ENCODE measurements at regions not wholly inside any gene's neighbourhood (a gene's known extent, or its start where the extent isn't known, plus 50 kb on each side); places are given as distances from the start of the nearest gene placed in this dataset.

DNA sequence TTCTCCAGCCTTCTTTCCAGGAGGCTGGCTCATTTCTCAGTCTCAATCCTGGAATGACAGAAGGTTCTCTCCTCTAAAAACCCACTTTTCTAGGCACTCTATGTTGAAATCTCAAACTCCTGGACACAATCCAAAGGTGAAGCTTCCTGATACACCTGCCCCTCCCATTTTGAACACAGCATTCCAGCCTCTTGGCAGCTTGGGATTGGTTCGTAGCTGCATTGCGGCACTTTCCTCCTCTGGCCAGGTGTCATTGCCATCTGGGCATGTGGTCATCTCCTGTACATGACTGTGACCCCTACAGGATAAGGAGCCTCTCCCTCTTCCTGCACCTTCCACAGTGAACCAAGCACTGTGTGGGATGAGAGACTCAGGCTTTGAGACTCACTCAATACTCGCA is 230.2 kb upstream of the B3GAT1 start:
- peaks cover 35% of the 10 kb centered on the region for H3K4me1 Mint-ChIP-seq

DNA sequence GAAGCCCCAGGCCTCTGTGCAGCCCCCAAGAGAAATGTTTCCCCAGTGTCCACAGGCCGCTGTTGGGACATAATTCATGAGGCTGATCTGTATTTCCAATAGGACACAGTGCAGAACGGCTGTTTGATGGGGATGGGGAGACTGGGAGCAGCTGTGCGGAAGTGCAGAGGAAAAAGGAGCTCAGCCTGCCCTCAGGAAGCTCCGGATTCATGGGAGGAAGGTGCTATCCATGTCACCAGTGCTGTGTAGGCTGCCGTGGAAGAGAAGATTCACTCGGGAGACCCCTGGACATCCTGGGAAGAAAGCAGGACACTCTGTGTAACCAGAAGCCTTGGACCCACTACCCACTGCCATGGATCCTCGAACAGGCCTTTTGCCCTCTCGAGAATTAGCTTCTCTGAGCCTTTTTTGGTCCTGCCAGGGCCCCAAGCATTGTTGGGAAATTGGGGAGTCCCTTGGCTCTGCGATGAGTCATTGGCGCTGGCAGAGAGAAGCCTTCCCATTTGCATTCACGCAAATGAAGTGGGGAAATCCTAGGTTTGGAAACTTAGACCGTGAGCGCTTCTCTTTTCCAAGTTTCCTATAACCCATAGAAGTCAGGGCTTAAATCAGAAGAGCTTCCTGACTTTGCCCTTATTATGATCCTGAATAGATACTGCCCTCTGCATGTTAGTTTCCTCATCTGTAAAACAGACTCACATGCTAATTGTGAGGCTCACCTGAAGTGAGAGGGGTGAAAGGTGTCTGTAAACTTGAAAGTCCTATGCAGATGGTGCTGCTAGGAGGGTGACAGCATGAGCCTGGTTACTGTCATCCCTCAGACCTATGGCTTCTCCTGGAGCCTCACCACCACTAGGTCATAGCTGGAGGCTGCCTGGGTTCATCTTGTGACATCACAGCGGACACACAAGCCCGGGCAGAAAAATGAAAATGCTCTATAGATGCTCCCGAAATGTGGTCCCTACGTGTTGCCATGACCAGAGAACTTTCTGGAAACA is 229.2 kb upstream of the B3GAT1 start:
- Mint-ChIP-seq H3K9me3 (no peaks in the 10 kb centered on the region), H3K4me1 (peaks cover 41% of the 10 kb centered on the region), H3K27ac (no peak overlapping the region), H3K36me3 (ENCODE audit: low read depth) (no peaks in the 10 kb centered on the region), H3K4me3 (no peak overlapping the region), H3K27me3 (ENCODE audit: low read depth) (peaks cover 58% of the 10 kb centered on the region)
- TF ChIP-seq, protein P1, sequence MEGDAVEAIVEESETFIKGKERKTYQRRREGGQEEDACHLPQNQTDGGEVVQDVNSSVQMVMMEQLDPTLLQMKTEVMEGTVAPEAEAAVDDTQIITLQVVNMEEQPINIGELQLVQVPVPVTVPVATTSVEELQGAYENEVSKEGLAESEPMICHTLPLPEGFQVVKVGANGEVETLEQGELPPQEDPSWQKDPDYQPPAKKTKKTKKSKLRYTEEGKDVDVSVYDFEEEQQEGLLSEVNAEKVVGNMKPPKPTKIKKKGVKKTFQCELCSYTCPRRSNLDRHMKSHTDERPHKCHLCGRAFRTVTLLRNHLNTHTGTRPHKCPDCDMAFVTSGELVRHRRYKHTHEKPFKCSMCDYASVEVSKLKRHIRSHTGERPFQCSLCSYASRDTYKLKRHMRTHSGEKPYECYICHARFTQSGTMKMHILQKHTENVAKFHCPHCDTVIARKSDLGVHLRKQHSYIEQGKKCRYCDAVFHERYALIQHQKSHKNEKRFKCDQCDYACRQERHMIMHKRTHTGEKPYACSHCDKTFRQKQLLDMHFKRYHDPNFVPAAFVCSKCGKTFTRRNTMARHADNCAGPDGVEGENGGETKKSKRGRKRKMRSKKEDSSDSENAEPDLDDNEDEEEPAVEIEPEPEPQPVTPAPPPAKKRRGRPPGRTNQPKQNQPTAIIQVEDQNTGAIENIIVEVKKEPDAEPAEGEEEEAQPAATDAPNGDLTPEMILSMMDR (IDR thresholded peaks at IDR 0.05; ENCODE audit: unreplicated experiment in 3 of 3), result no peak

More for the DNA sequence above, 230.2 kb upstream of the B3GAT1 start:
- no peaks in the 10 kb centered on the region for H3K9me3 Mint-ChIP-seq
- H3K27ac Mint-ChIP-seq, result no peak overlapping the region
- TF ChIP-seq, protein P1 (IDR thresholded peaks at IDR 0.05; ENCODE audit: unreplicated experiment in 3 of 3), result no peak
- H3K4me3 Mint-ChIP-seq, result no peak overlapping the region
- no peaks in the 10 kb centered on the region for H3K36me3 Mint-ChIP-seq (ENCODE audit: low read depth)
- peaks cover 59% of the 10 kb centered on the region for H3K27me3 Mint-ChIP-seq (ENCODE audit: low read depth)

DNA sequence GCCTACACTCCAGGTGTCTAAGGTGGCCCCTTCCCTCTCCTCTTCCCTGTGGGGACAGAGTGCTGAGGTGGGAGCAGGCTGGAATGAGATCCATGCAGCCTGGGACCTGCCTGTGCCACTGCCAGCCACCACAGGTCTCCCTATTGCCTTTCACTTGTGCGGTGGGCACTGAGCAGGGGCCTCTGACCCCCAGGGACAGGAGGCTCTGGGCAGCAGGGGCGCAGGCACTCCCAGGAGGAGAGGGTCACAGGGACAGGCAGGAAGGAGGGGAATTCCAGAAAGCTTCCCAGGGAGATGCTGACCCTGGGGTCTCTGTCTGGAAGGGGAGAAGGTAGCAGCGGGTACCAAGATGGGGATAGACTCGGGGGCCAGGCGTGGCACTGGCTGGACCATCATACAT is 228.5 kb upstream of the B3GAT1 start:
- TF ChIP-seq, protein P1 (IDR thresholded peaks at IDR 0.05; ENCODE audit: unreplicated experiment in 3 of 3), result no peak
- no peak overlapping the region for H3K4me3 Mint-ChIP-seq
- H3K27me3 Mint-ChIP-seq (ENCODE audit: low read depth), result peaks cover 61% of the 10 kb centered on the region

DNA sequence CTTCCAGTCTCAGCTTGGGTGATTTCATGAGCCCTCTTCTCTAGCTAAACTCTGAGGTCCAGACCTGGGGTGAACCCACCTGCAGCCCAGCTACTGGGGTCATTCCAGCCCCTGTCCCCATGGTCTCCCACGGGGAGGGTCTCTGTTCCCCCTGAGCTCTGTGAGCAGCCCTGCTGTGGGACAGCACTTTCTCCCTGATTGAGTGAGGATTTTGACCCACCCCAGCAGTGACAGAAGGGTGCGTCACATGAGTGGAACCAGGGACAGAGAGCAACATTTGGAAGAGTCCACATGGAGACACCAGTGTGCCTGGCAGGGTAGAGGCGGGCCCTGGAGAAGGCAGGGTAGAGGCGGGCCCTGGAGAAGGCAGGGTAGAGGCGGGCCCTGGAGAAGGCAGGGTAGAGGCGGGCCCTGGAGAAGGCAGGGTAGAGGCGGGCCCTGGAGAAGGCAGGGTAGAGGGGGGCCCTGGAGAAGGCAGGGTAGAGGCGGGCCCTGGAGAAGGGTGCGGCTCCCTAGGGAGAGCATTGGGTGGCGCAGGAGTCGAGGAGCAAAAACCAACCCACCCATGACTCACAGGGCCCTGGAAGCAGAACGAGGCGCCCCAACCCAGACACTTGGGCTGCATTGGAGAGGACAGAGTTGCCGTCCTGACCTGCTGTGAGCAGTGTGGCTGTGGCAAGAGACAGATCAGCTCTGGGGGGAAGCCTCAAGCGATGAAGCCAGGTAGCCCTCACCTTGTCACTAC is 227.7 kb upstream of the B3GAT1 start:
- Mint-ChIP-seq H3K4me3 (no peak overlapping the region), H3K9me3 (no peaks in the 10 kb centered on the region), H3K27ac (no peak overlapping the region), H3K4me1 (peaks cover 40% of the 10 kb centered on the region), H3K36me3 (ENCODE audit: low read depth) (no peaks in the 10 kb centered on the region), H3K27me3 (ENCODE audit: low read depth) (peaks cover 60% of the 10 kb centered on the region)
- TF ChIP-seq, protein P1 (IDR thresholded peaks at IDR 0.05; ENCODE audit: unreplicated experiment in 3 of 3), result no peak

More for the DNA sequence above, 228.5 kb upstream of the B3GAT1 start:
- Mint-ChIP-seq H3K9me3 (no peaks in the 10 kb centered on the region), H3K27ac (no peak overlapping the region), H3K4me1 (peaks cover 46% of the 10 kb centered on the region), H3K36me3 (ENCODE audit: low read depth) (no peaks in the 10 kb centered on the region)

DNA sequence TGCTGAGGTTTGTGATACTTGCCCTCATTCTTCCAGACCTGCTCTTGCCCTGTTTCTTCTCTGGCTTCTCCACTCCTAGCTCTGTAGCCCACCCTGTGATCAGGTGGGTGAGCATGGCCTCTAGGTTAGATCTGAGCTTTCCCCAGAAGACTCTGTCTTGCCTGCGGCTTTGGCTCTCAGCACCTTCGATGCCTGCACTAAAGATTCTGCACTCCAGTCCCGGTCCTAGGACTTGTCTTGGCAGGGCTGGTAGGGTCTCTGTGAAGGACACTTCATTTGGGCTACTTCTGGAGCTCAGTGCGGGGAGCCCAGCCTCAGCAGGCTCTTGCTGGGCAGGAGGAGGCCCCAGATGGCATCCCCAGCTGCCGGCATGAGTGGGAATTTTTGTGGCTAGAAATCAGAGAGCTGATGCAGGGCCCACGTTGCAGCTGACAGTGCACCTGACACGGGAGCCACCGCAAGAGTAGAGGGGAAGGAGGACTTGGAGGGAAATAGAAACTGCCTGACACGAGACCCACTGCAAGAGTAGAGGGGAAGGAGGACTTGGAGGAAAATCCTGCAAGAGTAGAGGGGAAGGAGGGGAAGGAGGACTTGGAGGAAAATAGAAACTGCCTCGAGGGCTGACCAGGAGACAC is 226.9 kb upstream of the B3GAT1 start:
- H3K36me3 Mint-ChIP-seq (ENCODE audit: low read depth), result no peaks in the 10 kb centered on the region
- TF ChIP-seq, protein P1 (IDR thresholded peaks at IDR 0.05; ENCODE audit: unreplicated experiment in 3 of 3), result no peak
- H3K27me3 Mint-ChIP-seq (ENCODE audit: low read depth), result peaks cover 55% of the 10 kb centered on the region
- no peak overlapping the region for H3K27ac Mint-ChIP-seq
- no peak overlapping the region for H3K4me3 Mint-ChIP-seq
- peaks cover 31% of the 10 kb centered on the region for H3K4me1 Mint-ChIP-seq
- no peaks in the 10 kb centered on the region for H3K9me3 Mint-ChIP-seq

Data from nephron (organoid).